Progenitor cell of endocrine pancreas (in vitro differentiated cells): ENCODE measurements at regions not wholly inside any gene's neighbourhood (a gene's known extent, or its start where the extent isn't known, plus 50 kb on each side); places are given as distances from the start of the nearest gene placed in this dataset.
A peak's percentile ranks its signal among the peaks of the same experiment; 100 is the strongest.

Experiments
- DNase-seq: peaks from one replicate; pipeline ENCODE4 v3.0.0; 2021; ENCODE audit warnings: low spot score; ENCODE audit not compliant: unreplicated experiment
- H3K27ac Mint-ChIP-seq: 2 replicates; pipeline ENCODE4 v1.8.0; 2021; ENCODE audit warnings: mild to moderate bottlenecking, moderate library complexity, mixed read lengths
- H3K27me3 Mint-ChIP-seq: 2 replicates; pipeline ENCODE4 v1.8.0; 2021; ENCODE audit warnings: mixed read lengths
- H3K36me3 Mint-ChIP-seq: 2 replicates; pipeline ENCODE4 v1.8.0; 2022; ENCODE audit warnings: mixed read lengths; ENCODE audit not compliant: insufficient read depth
- H3K4me1 Mint-ChIP-seq: 2 replicates; pipeline ENCODE4 v1.8.0; 2021; ENCODE audit warnings: low read depth, mixed read lengths
- H3K4me3 Mint-ChIP-seq: 2 replicates; pipeline ENCODE4 v1.8.0; 2021; ENCODE audit warnings: low read depth, mild to moderate bottlenecking, moderate library complexity, mixed read lengths
- H3K9me3 Mint-ChIP-seq: 2 replicates; pipeline ENCODE4 v1.8.0; 2021; ENCODE audit warnings: low read depth, mixed read lengths
- CTCF ChIP-seq: fragments of 200-600 bp; sonication (generic); IDR thresholded peaks from one replicate; pipeline ENCODE4 v1.5.0; 2021; ENCODE audit warnings: antibody characterized with exemption, mild to moderate bottlenecking; ENCODE audit not compliant: unreplicated experiment

GRCh38 chr13:90315061-90315460 lies 1032.4 kb upstream of the MIR17HG start:
- no peak overlapping the region for H3K4me3 Mint-ChIP-seq
- H3K27me3 Mint-ChIP-seq, result no peaks in the 10 kb centered on the region
- DNase-seq, result no peak
- no peaks in the 10 kb centered on the region for H3K9me3 Mint-ChIP-seq
- H3K27ac Mint-ChIP-seq, result peak overlapping the region; percentile 73
- peaks cover 3% of the 10 kb centered on the region for H3K4me1 Mint-ChIP-seq
- no peaks in the 10 kb centered on the region for H3K36me3 Mint-ChIP-seq
- TF ChIP-seq CTCF, result no peak

- H3K4me3 Mint-ChIP-seq, result no peak overlapping the region
- no peaks in the 10 kb centered on the region for H3K27me3 Mint-ChIP-seq
- no peaks in the 10 kb centered on the region for H3K9me3 Mint-ChIP-seq
- no peak for TF ChIP-seq CTCF
- no peak for DNase-seq
- no peak overlapping the region for H3K27ac Mint-ChIP-seq
- H3K4me1 Mint-ChIP-seq, result peaks cover 14% of the 10 kb centered on the region
- no peaks in the 10 kb centered on the region for H3K36me3 Mint-ChIP-seq
Measured at GRCh38 chr13:90320664-90321063, 1026.8 kb upstream of the MIR17HG start.

- no peak for TF ChIP-seq CTCF
- Mint-ChIP-seq H3K4me3 (no peak overlapping the region), H3K4me1 (peaks cover 14% of the 10 kb centered on the region), H3K27me3 (no peaks in the 10 kb centered on the region), H3K27ac (no peak overlapping the region), H3K36me3 (no peaks in the 10 kb centered on the region), H3K9me3 (no peaks in the 10 kb centered on the region)
- DNase-seq, result no peak
Measured at GRCh38 chr13:90321281-90321931, 1026.1 kb upstream of the MIR17HG start.

GRCh38 chr13:90329641-90330040 lies 1017.8 kb upstream of the MIR17HG start:
- no peak for TF ChIP-seq CTCF
- no peaks in the 10 kb centered on the region for H3K9me3 Mint-ChIP-seq
- no peaks in the 10 kb centered on the region for H3K4me1 Mint-ChIP-seq
- no peak for DNase-seq
- no peak overlapping the region for H3K4me3 Mint-ChIP-seq
- H3K27ac Mint-ChIP-seq, result no peak overlapping the region
- no peaks in the 10 kb centered on the region for H3K27me3 Mint-ChIP-seq
- no peaks in the 10 kb centered on the region for H3K36me3 Mint-ChIP-seq

- H3K27ac Mint-ChIP-seq, result no peak overlapping the region
- no peaks in the 10 kb centered on the region for H3K9me3 Mint-ChIP-seq
- H3K4me3 Mint-ChIP-seq, result no peak overlapping the region
- DNase-seq, result no peak
- H3K27me3 Mint-ChIP-seq, result no peaks in the 10 kb centered on the region
- TF ChIP-seq CTCF, result no peak
- peaks cover 5% of the 10 kb centered on the region for H3K4me1 Mint-ChIP-seq
- H3K36me3 Mint-ChIP-seq, result no peaks in the 10 kb centered on the region
Measured at GRCh38 chr13:90331974-90332373, 1015.5 kb upstream of the MIR17HG start.
